ENCODE measurements at regions not wholly inside any gene's neighbourhood (a gene's known extent, or its start where the extent isn't known, plus 50 kb on each side); places are given as distances from the start of the nearest gene placed in this dataset.

GRCh38 chr1:157288996-157289395 is 150.8 kb upstream of the ETV3 start:
- no peak for DNase-seq
- Mint-ChIP-seq H3K4me3 (no peak overlapping the region), H3K27me3 (ENCODE audit: low read depth, poor library complexity) (peaks cover 17% of the 10 kb centered on the region), H3K4me1 (no peaks in the 10 kb centered on the region), H3K36me3 (ENCODE audit: low read depth) (no peaks in the 10 kb centered on the region), H3K27ac (no peak overlapping the region), H3K9me3 (no peaks in the 10 kb centered on the region)
- TF ChIP-seq, protein P1, sequence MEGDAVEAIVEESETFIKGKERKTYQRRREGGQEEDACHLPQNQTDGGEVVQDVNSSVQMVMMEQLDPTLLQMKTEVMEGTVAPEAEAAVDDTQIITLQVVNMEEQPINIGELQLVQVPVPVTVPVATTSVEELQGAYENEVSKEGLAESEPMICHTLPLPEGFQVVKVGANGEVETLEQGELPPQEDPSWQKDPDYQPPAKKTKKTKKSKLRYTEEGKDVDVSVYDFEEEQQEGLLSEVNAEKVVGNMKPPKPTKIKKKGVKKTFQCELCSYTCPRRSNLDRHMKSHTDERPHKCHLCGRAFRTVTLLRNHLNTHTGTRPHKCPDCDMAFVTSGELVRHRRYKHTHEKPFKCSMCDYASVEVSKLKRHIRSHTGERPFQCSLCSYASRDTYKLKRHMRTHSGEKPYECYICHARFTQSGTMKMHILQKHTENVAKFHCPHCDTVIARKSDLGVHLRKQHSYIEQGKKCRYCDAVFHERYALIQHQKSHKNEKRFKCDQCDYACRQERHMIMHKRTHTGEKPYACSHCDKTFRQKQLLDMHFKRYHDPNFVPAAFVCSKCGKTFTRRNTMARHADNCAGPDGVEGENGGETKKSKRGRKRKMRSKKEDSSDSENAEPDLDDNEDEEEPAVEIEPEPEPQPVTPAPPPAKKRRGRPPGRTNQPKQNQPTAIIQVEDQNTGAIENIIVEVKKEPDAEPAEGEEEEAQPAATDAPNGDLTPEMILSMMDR (IDR thresholded peaks at IDR 0.05): no peak

GRCh38 chr1:157288492-157288891 is 150.3 kb upstream of the ETV3 start:
- H3K27ac Mint-ChIP-seq: no peak overlapping the region
- TF ChIP-seq, protein P1 (IDR thresholded peaks at IDR 0.05): no peak
- H3K4me1 Mint-ChIP-seq: no peaks in the 10 kb centered on the region
- no peaks in the 10 kb centered on the region for H3K9me3 Mint-ChIP-seq
- H3K27me3 Mint-ChIP-seq (ENCODE audit: low read depth, poor library complexity): peaks cover 17% of the 10 kb centered on the region
- H3K36me3 Mint-ChIP-seq (ENCODE audit: low read depth): no peaks in the 10 kb centered on the region
- no peak overlapping the region for H3K4me3 Mint-ChIP-seq
- no peak for DNase-seq

GRCh38 chr1:157288006-157288405 is 149.8 kb upstream of the ETV3 start:
- peaks cover 17% of the 10 kb centered on the region for H3K27me3 Mint-ChIP-seq (ENCODE audit: low read depth, poor library complexity)
- no peaks in the 10 kb centered on the region for H3K4me1 Mint-ChIP-seq
- no peaks in the 10 kb centered on the region for H3K36me3 Mint-ChIP-seq (ENCODE audit: low read depth)
- no peaks in the 10 kb centered on the region for H3K9me3 Mint-ChIP-seq
- H3K27ac Mint-ChIP-seq: no peak overlapping the region
- TF ChIP-seq, protein P1 (IDR thresholded peaks at IDR 0.05): no peak
- H3K4me3 Mint-ChIP-seq: no peak overlapping the region
- no peak for DNase-seq

GRCh38 chr1:157287462-157287861 is 149.3 kb upstream of the ETV3 start:
- Mint-ChIP-seq H3K4me3 (no peak overlapping the region), H3K27me3 (ENCODE audit: low read depth, poor library complexity) (peaks cover 15% of the 10 kb centered on the region), H3K9me3 (no peaks in the 10 kb centered on the region), H3K27ac (no peak overlapping the region), H3K36me3 (ENCODE audit: low read depth) (no peaks in the 10 kb centered on the region), H3K4me1 (no peaks in the 10 kb centered on the region)
- TF ChIP-seq, protein P1 (IDR thresholded peaks at IDR 0.05): no peak
- DNase-seq: no peak

- H3K36me3 Mint-ChIP-seq (ENCODE audit: low read depth): no peaks in the 10 kb centered on the region
- H3K27me3 Mint-ChIP-seq (ENCODE audit: low read depth, poor library complexity): peaks cover 15% of the 10 kb centered on the region
- TF ChIP-seq, protein P1 (IDR thresholded peaks at IDR 0.05): no peak
- H3K9me3 Mint-ChIP-seq: no peaks in the 10 kb centered on the region
- DNase-seq: no peak
- H3K4me1 Mint-ChIP-seq: no peaks in the 10 kb centered on the region
- H3K4me3 Mint-ChIP-seq: no peak overlapping the region
- no peak overlapping the region for H3K27ac Mint-ChIP-seq
Observed at GRCh38 chr1:157286646-157287420, 148.6 kb upstream of the ETV3 start.

DNA sequence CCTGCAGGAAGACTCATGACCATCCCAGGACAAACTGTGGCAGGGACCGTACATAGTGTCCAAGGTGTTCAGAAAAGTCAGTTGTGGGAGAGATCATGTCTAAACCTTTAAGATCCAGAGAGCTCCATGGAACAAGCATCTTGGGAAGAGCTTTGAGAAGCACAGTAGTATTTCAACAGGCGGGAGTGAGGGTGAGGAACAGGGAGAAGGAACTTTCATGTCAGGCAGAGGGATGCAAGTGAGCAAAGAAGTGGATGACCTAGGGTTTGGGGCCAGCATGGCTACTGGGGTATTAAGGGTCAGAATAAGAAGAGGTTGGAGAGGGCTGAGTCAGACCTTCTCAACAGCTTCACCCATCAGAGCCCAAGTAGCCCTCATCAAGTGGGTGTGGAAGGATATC is 147.9 kb upstream of the ETV3 start:
- Mint-ChIP-seq H3K36me3 (ENCODE audit: low read depth) (no peaks in the 10 kb centered on the region), H3K27ac (no peak overlapping the region), H3K27me3 (ENCODE audit: low read depth, poor library complexity) (peaks cover 19% of the 10 kb centered on the region), H3K4me3 (no peak overlapping the region), H3K4me1 (no peaks in the 10 kb centered on the region), H3K9me3 (no peaks in the 10 kb centered on the region)
- TF ChIP-seq, protein P1 (IDR thresholded peaks at IDR 0.05): no peak
- DNase-seq: no peak
